ENCODE measurements at regions not wholly inside any gene's neighbourhood (a gene's known extent, or its start where the extent isn't known, plus 50 kb on each side); places are given as distances from the start of the nearest gene placed in this dataset.

- TF ChIP-seq CTCF (IDR thresholded peaks at IDR 0.05) (no peak), POLR2A (IDR thresholded peaks at IDR 0.05) (no peak)
Measured at GRCh38 chr13:111846391-111847159, 220.4 kb upstream of the SOX1 start.
